ENCODE measurements at regions not wholly inside any gene's neighbourhood (a gene's known extent, or its start where the extent isn't known, plus 50 kb on each side); places are given as distances from the start of the nearest gene placed in this dataset.

DNA sequence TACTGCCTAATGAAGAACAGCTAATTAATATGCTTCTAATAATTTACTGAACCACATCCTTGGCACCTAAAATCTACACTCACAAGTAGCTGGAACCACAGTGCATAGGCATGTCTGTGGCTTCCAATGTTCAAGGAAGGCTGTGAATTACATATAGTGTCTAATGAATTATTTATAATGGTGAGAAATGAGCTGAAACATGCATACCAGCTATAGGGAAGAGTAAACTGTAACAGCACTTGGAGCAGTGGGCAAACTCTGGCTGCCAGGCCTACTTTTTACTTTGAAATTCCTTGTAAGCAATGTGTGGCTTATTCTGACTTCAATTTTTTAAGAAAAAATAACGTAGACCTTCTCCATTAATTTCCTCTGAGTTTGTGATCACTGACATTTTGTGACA is 953.2 kb upstream of the CDH8 start:
- Histone ChIP-seq H3K4me2 (ENCODE audit: insufficient read depth, low read length) (no peak overlapping the region), H2AFZ (ENCODE audit: low read length) (no peak overlapping the region), H3K36me3 (ENCODE audit: insufficient read depth, low read length) (no peaks in the 10 kb centered on the region), H3K27me3 (ENCODE audit: insufficient read depth, low read length) (no peaks in the 10 kb centered on the region), H4K20me1 (ENCODE audit: insufficient read depth, low read length) (no peaks in the 10 kb centered on the region), H3K27ac (ENCODE audit: low read depth, low read length) (no peak overlapping the region), H3K4me3 (ENCODE audit: insufficient read depth, low read length) (no peak overlapping the region), H3K9me3 (ENCODE audit: low read depth, low read length) (no peaks in the 10 kb centered on the region), H3K4me1 (ENCODE audit: insufficient read depth, low read length) (no peaks in the 10 kb centered on the region), H3K79me2 (ENCODE audit: insufficient read depth, low read length) (no peaks in the 10 kb centered on the region)
- TF ChIP-seq, protein P1, sequence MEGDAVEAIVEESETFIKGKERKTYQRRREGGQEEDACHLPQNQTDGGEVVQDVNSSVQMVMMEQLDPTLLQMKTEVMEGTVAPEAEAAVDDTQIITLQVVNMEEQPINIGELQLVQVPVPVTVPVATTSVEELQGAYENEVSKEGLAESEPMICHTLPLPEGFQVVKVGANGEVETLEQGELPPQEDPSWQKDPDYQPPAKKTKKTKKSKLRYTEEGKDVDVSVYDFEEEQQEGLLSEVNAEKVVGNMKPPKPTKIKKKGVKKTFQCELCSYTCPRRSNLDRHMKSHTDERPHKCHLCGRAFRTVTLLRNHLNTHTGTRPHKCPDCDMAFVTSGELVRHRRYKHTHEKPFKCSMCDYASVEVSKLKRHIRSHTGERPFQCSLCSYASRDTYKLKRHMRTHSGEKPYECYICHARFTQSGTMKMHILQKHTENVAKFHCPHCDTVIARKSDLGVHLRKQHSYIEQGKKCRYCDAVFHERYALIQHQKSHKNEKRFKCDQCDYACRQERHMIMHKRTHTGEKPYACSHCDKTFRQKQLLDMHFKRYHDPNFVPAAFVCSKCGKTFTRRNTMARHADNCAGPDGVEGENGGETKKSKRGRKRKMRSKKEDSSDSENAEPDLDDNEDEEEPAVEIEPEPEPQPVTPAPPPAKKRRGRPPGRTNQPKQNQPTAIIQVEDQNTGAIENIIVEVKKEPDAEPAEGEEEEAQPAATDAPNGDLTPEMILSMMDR (IDR thresholded peaks at IDR 0.05; ENCODE audit: extremely low read depth, low read depth, low read length) = no peak
- DNase-seq (ENCODE audit: insufficient read length, low spot score, missing footprints) = no peak

DNA sequence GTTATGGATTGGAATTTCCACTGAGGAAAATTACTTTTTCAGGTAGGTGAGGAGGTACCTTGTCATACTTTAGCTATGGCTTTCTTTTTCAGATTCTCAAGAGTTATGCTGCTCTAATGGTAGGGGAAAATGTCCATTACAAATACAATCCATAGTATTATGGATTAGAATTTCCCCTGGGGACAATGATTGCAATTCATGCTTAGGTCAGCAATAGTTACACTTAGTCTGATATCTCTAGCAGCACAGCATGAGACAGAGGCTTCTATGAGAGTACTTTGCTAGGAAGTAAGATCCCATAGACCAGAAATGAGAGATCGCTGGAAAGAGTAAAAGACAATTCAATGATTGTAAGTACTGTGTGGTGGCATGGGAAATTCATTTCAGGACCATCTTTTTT is 949.5 kb upstream of the CDH8 start:
- TF ChIP-seq, protein P1 (IDR thresholded peaks at IDR 0.05; ENCODE audit: extremely low read depth, low read depth, low read length) = no peak
- DNase-seq (ENCODE audit: insufficient read length, low spot score, missing footprints) = no peak
- Histone ChIP-seq H3K4me1 (ENCODE audit: insufficient read depth, low read length) (no peaks in the 10 kb centered on the region), H3K4me2 (ENCODE audit: insufficient read depth, low read length) (no peak overlapping the region), H3K27me3 (ENCODE audit: insufficient read depth, low read length) (no peaks in the 10 kb centered on the region), H4K20me1 (ENCODE audit: insufficient read depth, low read length) (no peaks in the 10 kb centered on the region), H3K9me3 (ENCODE audit: low read depth, low read length) (no peaks in the 10 kb centered on the region), H3K4me3 (ENCODE audit: insufficient read depth, low read length) (no peak overlapping the region), H3K79me2 (ENCODE audit: insufficient read depth, low read length) (no peaks in the 10 kb centered on the region), H3K36me3 (ENCODE audit: insufficient read depth, low read length) (no peaks in the 10 kb centered on the region), H3K27ac (ENCODE audit: low read depth, low read length) (no peak overlapping the region), H2AFZ (ENCODE audit: low read length) (no peak overlapping the region)

DNA sequence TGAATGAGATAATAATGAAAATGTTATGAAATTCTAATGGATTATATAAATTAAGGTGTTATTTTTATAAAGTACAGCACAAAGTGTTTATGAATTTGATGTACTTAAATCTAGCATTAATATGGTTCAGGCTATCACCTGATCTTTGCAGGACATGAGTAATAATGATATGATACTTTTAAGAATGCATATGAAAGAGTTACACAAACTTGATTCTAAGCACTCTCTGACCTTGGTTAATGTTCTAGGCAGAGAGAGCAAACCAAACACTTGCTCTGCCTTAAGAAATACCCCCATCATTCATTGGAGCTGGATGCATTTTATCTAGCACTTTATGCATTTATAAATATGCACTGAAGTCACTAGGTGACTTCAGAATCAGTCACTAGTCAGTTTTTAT is 942.2 kb upstream of the CDH8 start:
- no peaks in the 10 kb centered on the region for H3K9me3 ChIP-seq (ENCODE audit: low read depth, low read length)
- H3K27ac ChIP-seq (ENCODE audit: low read depth, low read length) = no peak overlapping the region
- no peak overlapping the region for H3K4me3 ChIP-seq (ENCODE audit: insufficient read depth, low read length)
- H3K4me2 ChIP-seq (ENCODE audit: insufficient read depth, low read length) = no peak overlapping the region
- no peaks in the 10 kb centered on the region for H3K4me1 ChIP-seq (ENCODE audit: insufficient read depth, low read length)
- no peaks in the 10 kb centered on the region for H3K27me3 ChIP-seq (ENCODE audit: insufficient read depth, low read length)
- no peak overlapping the region for H2AFZ ChIP-seq (ENCODE audit: low read length)
- H4K20me1 ChIP-seq (ENCODE audit: insufficient read depth, low read length) = no peaks in the 10 kb centered on the region
- TF ChIP-seq, protein P1 (IDR thresholded peaks at IDR 0.05; ENCODE audit: extremely low read depth, low read depth, low read length) = no peak
- no peaks in the 10 kb centered on the region for H3K36me3 ChIP-seq (ENCODE audit: insufficient read depth, low read length)
- no peak for DNase-seq (ENCODE audit: insufficient read length, low spot score, missing footprints)
- H3K79me2 ChIP-seq (ENCODE audit: insufficient read depth, low read length) = no peaks in the 10 kb centered on the region

DNA sequence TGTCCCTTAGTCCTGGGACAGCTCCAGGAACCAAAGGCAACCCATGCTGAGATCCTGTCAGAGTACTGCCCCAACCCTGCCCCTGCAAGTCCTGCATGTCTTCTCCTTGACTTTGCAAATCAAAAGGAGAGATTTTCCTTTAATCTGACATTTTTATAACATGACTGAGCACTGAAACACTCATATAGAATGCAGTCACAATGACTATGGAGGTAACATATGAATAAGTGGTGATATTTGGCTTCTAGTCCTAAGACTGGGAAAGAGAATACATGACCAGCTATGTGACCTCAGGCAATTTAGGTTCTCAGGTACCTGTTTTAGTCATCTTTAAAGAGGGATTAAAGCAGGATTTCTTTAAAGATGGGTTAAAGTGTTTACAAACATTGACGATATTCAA is 941.6 kb upstream of the CDH8 start:
- Histone ChIP-seq H3K4me1 (ENCODE audit: insufficient read depth, low read length) (no peaks in the 10 kb centered on the region), H3K27ac (ENCODE audit: low read depth, low read length) (no peak overlapping the region), H2AFZ (ENCODE audit: low read length) (no peak overlapping the region), H3K79me2 (ENCODE audit: insufficient read depth, low read length) (no peaks in the 10 kb centered on the region), H3K4me3 (ENCODE audit: insufficient read depth, low read length) (no peak overlapping the region), H3K36me3 (ENCODE audit: insufficient read depth, low read length) (no peaks in the 10 kb centered on the region), H3K27me3 (ENCODE audit: insufficient read depth, low read length) (no peaks in the 10 kb centered on the region), H3K4me2 (ENCODE audit: insufficient read depth, low read length) (no peak overlapping the region), H4K20me1 (ENCODE audit: insufficient read depth, low read length) (no peaks in the 10 kb centered on the region), H3K9me3 (ENCODE audit: low read depth, low read length) (no peaks in the 10 kb centered on the region)
- TF ChIP-seq, protein P1 (IDR thresholded peaks at IDR 0.05; ENCODE audit: extremely low read depth, low read depth, low read length) = no peak
- DNase-seq (ENCODE audit: insufficient read length, low spot score, missing footprints) = no peak

Measured in osteoblast (primary cell).